Left lung (tissue), 4 donors: ENCODE measurements at regions not wholly inside any gene's neighbourhood (a gene's known extent, or its start where the extent isn't known, plus 50 kb on each side); places are given as distances from the start of the nearest gene placed in this dataset.

Experiments
- ATAC-seq: fragments of 200-7000 bp; cut with Tn5 transposase; one replicate; pipeline ENCODE4 v1.9.1; 2020; ENCODE audit warnings: moderate library complexity
- DNase-seq, 4 donors: peaks; one replicate each; pipeline ENCODE4 v3.0.0-alpha.2; 2013 to 2020
- H3K27ac ChIP-seq, 2 donors: fragments of 200-600 bp; sonication (generic) in 1 of 2; one replicate each; pipeline versions ENCODE4 v1.5.0 to v1.8.0; 2020 to 2021
- H3K27me3 ChIP-seq, 2 donors: fragments of 200-600 bp; sonication (generic) in 1 of 2; one replicate each; pipeline versions ENCODE4 v1.5.0 to v1.8.0; 2020 to 2021
- H3K36me3 ChIP-seq, 2 donors: fragments of 200-600 bp; sonication (generic) in 1 of 2; one replicate each; pipeline versions ENCODE4 v1.5.0 to v1.8.0; 2020 to 2021
- H3K4me1 ChIP-seq, 2 donors: fragments of 200-600 bp; one replicate each; pipeline ENCODE4 v1.8.0; 2021
- H3K4me3 ChIP-seq, 2 donors: fragments of 200-600 bp; sonication (generic) in 1 of 2; one replicate each; pipeline versions ENCODE4 v1.5.0 to v1.8.0; 2020 to 2021; ENCODE audit warnings: mild to moderate bottlenecking in 1 of 2
- H3K9me3 ChIP-seq, 2 donors: fragments of 200-600 bp; sonication (generic) in 1 of 2; one replicate each; pipeline versions ENCODE4 v1.5.0 to v1.8.0; 2020 to 2021
- intact Hi-C, 2 donors: fragments of 100-400 bp; cut with DNase I; formaldehyde crosslinking; loops; one replicate each; pipeline versions ENCODE4 v1.11.2 to v1.14.2; 2022
- TF ChIP-seq, protein P1 (sequence below), 2 donors: fragments of 200-600 bp; sonication (generic) in 1 of 2; IDR thresholded peaks; one replicate each; pipeline versions ENCODE4 v1.5.0 to v1.8.0; 2021; ENCODE audit warnings: antibody characterized with exemption in 2 of 2
- donor health status: DM: no; HTN: yes; CAD: no.
- donor health status: DM: no; HTN: no; CAD: no.

DNA sequence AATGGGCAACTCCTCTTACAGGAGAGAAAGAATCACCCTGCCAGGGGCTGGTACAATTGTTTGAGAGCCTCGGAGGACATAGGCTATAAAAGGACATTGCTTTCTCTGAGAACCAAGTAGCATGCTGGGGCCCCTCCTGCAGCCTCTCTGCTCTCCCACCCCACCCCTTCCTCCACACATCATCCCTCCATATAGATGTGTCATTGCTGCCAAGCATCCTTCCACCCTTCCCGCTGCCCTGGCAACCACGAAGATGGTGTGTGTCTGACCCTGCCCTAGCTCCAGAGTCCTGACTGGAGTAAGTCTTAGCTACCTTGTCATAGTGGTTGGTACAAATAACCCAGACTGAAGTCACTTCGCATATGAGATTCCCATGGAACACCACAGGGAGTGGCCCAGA, 129.7 kb downstream of the SNX5 start:
- Histone ChIP-seq H3K27ac (no peak overlapping the region), H3K36me3 (no peaks in the 10 kb centered on the region), H3K4me3 (no peak overlapping the region), H3K4me1 (peaks cover 13 to 20% of the 10 kb centered on the region in 2 donors), H3K9me3 (no peaks in the 10 kb centered on the region), H3K27me3 (no peaks in the 10 kb centered on the region)
- ATAC-seq (no peak), DNase-seq (no peak)
- intact Hi-C loops: no loop called here
- TF ChIP-seq, protein P1, sequence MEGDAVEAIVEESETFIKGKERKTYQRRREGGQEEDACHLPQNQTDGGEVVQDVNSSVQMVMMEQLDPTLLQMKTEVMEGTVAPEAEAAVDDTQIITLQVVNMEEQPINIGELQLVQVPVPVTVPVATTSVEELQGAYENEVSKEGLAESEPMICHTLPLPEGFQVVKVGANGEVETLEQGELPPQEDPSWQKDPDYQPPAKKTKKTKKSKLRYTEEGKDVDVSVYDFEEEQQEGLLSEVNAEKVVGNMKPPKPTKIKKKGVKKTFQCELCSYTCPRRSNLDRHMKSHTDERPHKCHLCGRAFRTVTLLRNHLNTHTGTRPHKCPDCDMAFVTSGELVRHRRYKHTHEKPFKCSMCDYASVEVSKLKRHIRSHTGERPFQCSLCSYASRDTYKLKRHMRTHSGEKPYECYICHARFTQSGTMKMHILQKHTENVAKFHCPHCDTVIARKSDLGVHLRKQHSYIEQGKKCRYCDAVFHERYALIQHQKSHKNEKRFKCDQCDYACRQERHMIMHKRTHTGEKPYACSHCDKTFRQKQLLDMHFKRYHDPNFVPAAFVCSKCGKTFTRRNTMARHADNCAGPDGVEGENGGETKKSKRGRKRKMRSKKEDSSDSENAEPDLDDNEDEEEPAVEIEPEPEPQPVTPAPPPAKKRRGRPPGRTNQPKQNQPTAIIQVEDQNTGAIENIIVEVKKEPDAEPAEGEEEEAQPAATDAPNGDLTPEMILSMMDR (IDR thresholded peaks at IDR 0.05): no peak

DNA sequence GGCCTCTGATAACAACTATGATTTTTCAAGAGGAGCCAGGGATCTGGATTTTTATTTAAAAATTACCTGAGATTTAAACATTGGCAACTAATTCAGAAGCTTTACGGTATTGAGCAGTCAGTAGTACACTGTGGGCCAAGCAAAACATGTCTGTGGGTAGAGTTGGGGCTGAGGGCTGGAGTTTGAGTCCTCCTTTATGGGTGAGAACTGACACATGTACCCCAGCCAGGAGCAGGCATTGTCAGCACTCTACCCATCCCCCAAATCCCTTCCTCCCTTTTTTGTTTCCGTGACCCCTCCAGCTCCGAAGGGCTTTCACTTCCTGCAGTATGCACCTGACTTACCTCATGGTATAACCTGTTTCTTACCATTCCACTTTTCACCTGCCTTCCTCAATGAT, 131.4 kb downstream of the SNX5 start:
- Histone ChIP-seq H3K4me3 (no peak overlapping the region), H3K27ac (peak overlapping the region in 1 of 2 donors; percentile 40), H3K36me3 (no peaks in the 10 kb centered on the region), H3K4me1 (peaks cover 0 to 6% of the 10 kb centered on the region in 2 donors), H3K27me3 (no peaks in the 10 kb centered on the region), H3K9me3 (no peaks in the 10 kb centered on the region)
- intact Hi-C loops: no loop called here
- TF ChIP-seq, protein P1 (IDR thresholded peaks at IDR 0.05): no peak
- DNase-seq (no peak), ATAC-seq (no peak)

DNA sequence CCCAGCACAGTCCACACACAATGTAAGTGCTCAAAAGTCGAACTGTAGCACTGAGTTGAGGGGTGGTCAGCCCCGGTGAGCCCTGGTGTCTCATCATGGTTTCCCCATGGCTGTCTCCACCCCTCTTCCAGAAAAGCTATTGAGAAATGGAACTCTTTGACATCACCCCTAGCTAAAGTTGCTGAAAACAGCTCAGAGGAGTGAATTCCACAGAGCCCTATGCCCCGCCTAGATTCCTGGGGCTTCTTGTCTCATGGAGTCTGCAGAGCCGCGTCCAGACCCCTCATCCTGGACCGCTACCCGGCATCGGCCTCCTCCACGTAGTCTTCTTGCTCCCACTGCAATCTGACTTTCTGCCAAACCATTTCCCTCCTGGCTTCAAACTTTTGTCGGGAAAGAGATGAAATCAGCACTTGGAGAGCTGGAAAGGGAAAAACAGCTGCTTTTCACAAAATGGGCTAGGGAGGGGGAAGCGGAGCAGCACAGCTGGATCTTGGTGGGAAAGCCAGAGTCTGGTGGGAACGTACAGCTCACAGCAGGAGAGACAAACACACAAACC, 132.2 kb downstream of the SNX5 start:
- DNase-seq (peak in 3 of 4 donors; percentile 82 to 91 (median 87)), ATAC-seq (peak; percentile 83)
- no peaks in the 10 kb centered on the region for H3K27me3 ChIP-seq
- no peak overlapping the region for H3K4me3 ChIP-seq
- intact Hi-C loops: no loop called here
- peak overlapping the region; percentile 61 to 80 for H3K27ac ChIP-seq
- TF ChIP-seq, protein P1 (IDR thresholded peaks at IDR 0.05): no peak
- no peaks in the 10 kb centered on the region for H3K36me3 ChIP-seq
- peaks cover 0 to 6% of the 10 kb centered on the region in 2 donors for H3K4me1 ChIP-seq
- no peaks in the 10 kb centered on the region for H3K9me3 ChIP-seq

DNA sequence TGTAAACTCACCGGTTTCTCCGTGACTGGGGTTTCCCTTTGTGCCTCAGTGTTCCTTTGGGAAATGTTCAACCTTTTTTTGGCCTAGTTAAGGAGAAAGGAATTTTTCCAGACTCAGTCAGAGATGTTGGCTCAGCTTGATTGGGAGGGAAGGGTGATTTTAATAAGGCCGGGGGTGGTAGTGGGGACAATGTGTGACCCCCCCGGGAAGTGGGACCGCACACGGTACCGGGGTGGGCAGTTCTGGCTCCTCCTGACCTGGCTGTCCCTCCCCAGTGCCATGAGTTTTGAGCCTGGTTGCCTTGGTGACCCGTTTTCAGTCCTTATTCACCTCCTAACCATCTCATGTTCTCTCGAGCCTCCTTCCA, 132.7 kb downstream of the SNX5 start:
- no peak for DNase-seq
- no peaks in the 10 kb centered on the region for H3K27me3 ChIP-seq
- peaks cover 0 to 6% of the 10 kb centered on the region in 2 donors for H3K4me1 ChIP-seq
- H3K27ac ChIP-seq: peak overlapping the region; percentile 61 to 80
- peak; percentile 10 for ATAC-seq
- intact Hi-C loops: no loop called here
- TF ChIP-seq, protein P1 (IDR thresholded peaks at IDR 0.05): no peak
- H3K9me3 ChIP-seq: no peaks in the 10 kb centered on the region
- H3K36me3 ChIP-seq: no peaks in the 10 kb centered on the region
- H3K4me3 ChIP-seq: no peak overlapping the region

DNA sequence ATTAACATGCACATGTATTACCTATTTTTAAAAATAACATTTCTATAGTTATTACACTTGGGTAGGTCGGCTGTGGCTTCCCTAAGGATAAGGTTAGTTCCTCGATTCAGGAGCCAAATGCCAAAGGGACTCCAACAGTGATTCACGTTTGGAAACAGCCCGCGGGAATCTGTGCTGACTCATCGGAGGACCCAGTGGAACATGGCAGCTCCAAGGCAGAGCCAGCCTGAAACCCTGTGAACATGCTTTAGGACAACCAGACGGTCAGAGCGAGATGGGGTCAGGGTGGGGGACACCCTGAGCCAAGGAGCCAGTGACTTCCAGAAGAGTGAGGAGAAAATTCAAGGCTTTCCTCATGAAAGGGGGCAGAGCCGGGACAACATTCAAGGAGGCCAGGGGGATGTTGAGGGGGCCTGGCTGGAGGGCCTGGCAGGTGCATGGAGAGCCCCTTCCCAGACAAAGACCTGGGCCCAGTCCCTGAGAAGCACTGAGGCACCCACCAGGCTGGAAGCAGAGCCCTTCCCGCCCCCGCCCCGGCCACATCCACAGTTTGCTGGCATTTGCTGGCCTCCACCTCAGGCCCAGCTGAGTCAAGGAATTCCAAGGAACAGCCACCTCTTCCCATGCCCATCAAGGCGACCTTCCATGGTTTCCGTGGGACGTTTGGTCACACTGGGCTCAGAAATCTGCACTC, 133.2 kb downstream of the SNX5 start:
- no peaks in the 10 kb centered on the region for H3K27me3 ChIP-seq
- no peak for DNase-seq
- TF ChIP-seq, protein P1 (IDR thresholded peaks at IDR 0.05): no peak
- no peaks in the 10 kb centered on the region for H3K9me3 ChIP-seq
- peak; percentile 39 for ATAC-seq
- peaks cover 0 to 6% of the 10 kb centered on the region in 2 donors for H3K4me1 ChIP-seq
- peak overlapping the region; percentile 61 to 80 for H3K27ac ChIP-seq
- no peak overlapping the region for H3K4me3 ChIP-seq
- H3K36me3 ChIP-seq: no peaks in the 10 kb centered on the region
- intact Hi-C loops: no loop called here
